Type B pancreatic cell (in vitro differentiated cells): ENCODE measurements at regions not wholly inside any gene's neighbourhood (a gene's known extent, or its start where the extent isn't known, plus 50 kb on each side); places are given as distances from the start of the nearest gene placed in this dataset.

Experiments
- DNase-seq: peaks from one replicate; pipeline ENCODE4 v3.0.0; 2021; ENCODE audit warnings: mixed read lengths; ENCODE audit not compliant: unreplicated experiment; ENCODE audit errors: extremely low spot score
- H3K27ac Mint-ChIP-seq: 2 replicates; pipeline ENCODE4 v1.8.0; 2021; ENCODE audit warnings: mild to moderate bottlenecking, mixed read lengths
- H3K27me3 Mint-ChIP-seq: 2 replicates; pipeline ENCODE4 v1.8.0; 2021; ENCODE audit warnings: mixed read lengths
- H3K36me3 Mint-ChIP-seq: 2 replicates; pipeline ENCODE4 v1.8.0; 2021; ENCODE audit warnings: mixed read lengths
- H3K4me1 Mint-ChIP-seq: one replicate; pipeline ENCODE4 v1.8.0; 2021; ENCODE audit warnings: mixed read lengths; ENCODE audit not compliant: unreplicated experiment
- H3K4me3 Mint-ChIP-seq: 2 replicates; pipeline ENCODE4 v1.8.0; 2021; ENCODE audit warnings: mild to moderate bottlenecking, mixed read lengths
- H3K9me3 Mint-ChIP-seq: 2 replicates; pipeline ENCODE4 v1.8.0; 2021; ENCODE audit warnings: mixed read lengths
- TF ChIP-seq, protein P1 (sequence below): fragments of 200-600 bp; sonication (generic); conservative IDR thresholded peaks from 2 replicates; pipeline ENCODE4 v1.5.0; 2021; ENCODE audit warnings: antibody characterized with exemption, mild to moderate bottlenecking

DNA sequence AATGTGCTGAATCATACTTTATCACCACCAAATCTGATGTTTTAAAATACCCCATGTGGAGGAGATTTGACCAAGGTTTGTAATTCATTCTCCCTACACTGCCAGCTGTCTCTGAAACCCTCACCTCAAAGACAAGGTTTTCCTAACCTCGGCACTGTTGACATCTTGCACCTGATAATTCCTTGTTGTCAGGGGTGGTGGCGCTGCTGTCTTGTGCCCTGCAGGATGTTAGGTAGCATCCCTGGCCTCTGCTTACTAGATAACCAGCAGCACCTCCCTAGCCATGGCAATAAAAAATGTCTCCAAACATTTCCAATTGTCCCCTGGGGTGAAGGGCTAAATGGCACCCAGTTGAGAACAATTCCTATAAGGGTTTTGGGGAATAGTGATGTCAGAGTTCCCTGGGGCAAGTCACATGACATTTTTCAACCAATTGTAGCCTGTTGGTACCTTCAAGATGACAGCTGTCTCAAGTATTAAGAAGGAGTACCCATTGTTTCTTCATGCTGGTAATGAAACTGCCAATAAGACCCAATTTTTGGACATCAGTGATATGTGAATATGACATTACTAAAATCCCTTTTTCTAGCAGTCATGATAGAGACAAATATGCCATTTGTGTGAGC is 160.6 kb upstream of the PLCXD3 start:
- Mint-ChIP-seq H3K9me3 (peaks cover 5% of the 10 kb centered on the region), H3K36me3 (no peaks in the 10 kb centered on the region), H3K27me3 (peaks cover 5% of the 10 kb centered on the region), H3K4me3 (no peak overlapping the region), H3K4me1 (no peaks in the 10 kb centered on the region), H3K27ac (no peak overlapping the region)
- TF ChIP-seq, protein P1, sequence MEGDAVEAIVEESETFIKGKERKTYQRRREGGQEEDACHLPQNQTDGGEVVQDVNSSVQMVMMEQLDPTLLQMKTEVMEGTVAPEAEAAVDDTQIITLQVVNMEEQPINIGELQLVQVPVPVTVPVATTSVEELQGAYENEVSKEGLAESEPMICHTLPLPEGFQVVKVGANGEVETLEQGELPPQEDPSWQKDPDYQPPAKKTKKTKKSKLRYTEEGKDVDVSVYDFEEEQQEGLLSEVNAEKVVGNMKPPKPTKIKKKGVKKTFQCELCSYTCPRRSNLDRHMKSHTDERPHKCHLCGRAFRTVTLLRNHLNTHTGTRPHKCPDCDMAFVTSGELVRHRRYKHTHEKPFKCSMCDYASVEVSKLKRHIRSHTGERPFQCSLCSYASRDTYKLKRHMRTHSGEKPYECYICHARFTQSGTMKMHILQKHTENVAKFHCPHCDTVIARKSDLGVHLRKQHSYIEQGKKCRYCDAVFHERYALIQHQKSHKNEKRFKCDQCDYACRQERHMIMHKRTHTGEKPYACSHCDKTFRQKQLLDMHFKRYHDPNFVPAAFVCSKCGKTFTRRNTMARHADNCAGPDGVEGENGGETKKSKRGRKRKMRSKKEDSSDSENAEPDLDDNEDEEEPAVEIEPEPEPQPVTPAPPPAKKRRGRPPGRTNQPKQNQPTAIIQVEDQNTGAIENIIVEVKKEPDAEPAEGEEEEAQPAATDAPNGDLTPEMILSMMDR = no peak
- no peak for DNase-seq

DNA sequence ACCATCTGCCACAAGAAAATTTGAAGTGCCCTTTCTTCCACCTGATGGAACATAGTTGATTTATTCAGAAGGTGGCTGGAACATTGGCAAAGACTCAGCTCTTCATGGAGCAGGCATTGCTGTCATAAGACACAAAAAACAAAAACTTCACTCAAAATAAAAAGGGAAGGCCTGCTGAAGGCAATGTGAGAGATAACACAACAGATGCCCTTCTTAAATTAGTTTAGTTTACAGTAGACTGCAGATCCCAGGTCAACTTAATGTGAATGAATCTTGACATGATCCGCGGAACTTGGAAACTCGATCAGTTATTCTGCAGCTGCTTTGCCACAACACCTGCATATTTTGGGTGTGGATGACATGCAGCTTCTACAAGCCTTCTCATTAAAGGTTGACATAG is 159.8 kb upstream of the PLCXD3 start:
- Mint-ChIP-seq H3K4me3 (no peak overlapping the region), H3K27me3 (peaks cover 5% of the 10 kb centered on the region), H3K4me1 (no peaks in the 10 kb centered on the region), H3K36me3 (no peaks in the 10 kb centered on the region), H3K27ac (no peak overlapping the region), H3K9me3 (peaks cover 5% of the 10 kb centered on the region)
- DNase-seq = no peak
- TF ChIP-seq, protein P1 = no peak

DNA sequence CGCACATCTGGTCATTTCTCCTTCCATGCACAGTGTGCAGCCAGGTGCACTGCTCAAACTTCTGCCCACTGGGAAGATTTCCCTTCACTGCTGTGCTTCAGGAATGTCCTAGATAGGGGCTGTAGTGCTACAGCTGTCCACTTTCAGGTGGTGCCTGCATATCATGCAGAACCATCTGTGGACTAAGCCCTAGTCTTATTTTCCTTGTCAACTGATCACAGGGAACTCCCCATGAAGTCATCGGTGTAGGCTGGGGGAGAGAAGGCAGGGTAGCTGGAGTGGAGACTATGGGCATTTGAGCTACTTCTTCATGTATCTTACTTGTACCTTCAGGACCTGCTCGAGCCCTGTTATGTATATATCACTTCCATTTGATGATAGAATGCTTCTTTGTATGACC is 150.9 kb upstream of the PLCXD3 start:
- Mint-ChIP-seq H3K4me3 (no peak overlapping the region), H3K4me1 (no peaks in the 10 kb centered on the region), H3K36me3 (no peaks in the 10 kb centered on the region), H3K27ac (no peak overlapping the region), H3K27me3 (no peaks in the 10 kb centered on the region), H3K9me3 (no peaks in the 10 kb centered on the region)
- no peak for DNase-seq
- TF ChIP-seq, protein P1 = no peak

DNA sequence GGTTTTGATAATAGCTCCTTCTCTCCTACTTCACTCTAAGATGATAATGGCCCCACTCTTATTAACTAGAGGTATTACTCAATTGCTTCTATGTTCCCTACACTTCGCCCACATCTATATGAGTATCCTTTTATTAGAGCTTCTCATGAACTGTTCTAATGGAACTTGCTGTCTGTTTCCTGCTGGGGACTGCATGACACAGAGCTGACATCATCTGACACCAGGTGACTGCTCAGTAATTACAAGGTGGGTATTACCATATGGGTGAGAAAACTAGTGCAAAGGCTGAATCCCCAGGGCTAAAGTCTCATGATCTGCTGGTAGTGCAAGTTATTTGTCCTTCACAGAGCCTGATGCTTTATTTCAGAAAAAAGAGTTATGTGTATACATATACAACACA is 146.2 kb upstream of the PLCXD3 start:
- TF ChIP-seq, protein P1 = no peak
- Mint-ChIP-seq H3K27ac (no peak overlapping the region), H3K36me3 (no peaks in the 10 kb centered on the region), H3K27me3 (no peaks in the 10 kb centered on the region), H3K4me1 (no peaks in the 10 kb centered on the region), H3K4me3 (no peak overlapping the region), H3K9me3 (no peaks in the 10 kb centered on the region)
- no peak for DNase-seq

DNA sequence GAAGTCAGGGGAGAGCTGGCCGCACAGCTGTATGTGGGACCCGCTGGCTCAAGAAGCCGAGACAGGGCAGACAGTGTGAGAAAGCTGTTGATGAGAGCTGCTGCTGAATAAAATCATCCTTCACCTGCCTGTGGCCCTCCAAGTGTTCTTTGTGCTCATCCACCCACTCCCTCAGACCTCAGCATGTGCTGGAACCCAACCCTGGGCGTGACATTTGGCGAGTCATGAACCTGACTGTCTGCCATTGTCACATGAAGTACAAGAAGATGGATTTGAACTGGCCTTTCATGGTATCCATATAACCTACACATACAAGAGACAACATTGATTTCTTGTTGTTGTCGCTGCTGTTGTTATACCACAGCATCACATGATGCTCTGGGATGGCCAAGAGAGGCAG is 139.7 kb upstream of the PLCXD3 start:
- Mint-ChIP-seq H3K27ac (no peak overlapping the region), H3K27me3 (no peaks in the 10 kb centered on the region), H3K4me1 (peaks cover 4% of the 10 kb centered on the region), H3K36me3 (no peaks in the 10 kb centered on the region), H3K9me3 (no peaks in the 10 kb centered on the region), H3K4me3 (no peak overlapping the region)
- TF ChIP-seq, protein P1 = no peak
- DNase-seq = no peak

DNA sequence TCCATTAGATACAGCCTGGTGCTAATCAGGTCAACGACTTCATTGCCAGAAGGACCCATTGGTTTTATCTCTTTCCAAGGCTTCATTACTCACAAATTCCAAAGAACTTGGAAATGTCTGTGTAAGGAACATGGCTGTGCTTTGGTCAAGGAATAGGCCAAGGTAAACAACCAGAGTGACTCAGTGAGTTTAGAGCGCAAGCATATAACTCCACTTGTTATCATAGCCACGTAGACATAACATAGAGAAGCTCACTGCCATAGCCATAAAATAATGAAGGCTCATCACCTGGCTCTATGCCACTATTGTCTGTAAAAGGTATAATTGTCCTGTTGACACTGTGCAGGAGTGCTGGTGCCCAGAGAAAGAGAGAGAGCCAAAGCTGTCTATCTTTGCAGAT is 139.3 kb upstream of the PLCXD3 start:
- H3K27ac Mint-ChIP-seq = no peak overlapping the region
- TF ChIP-seq, protein P1 = no peak
- H3K27me3 Mint-ChIP-seq = no peaks in the 10 kb centered on the region
- no peak overlapping the region for H3K4me3 Mint-ChIP-seq
- peaks cover 4% of the 10 kb centered on the region for H3K4me1 Mint-ChIP-seq
- no peaks in the 10 kb centered on the region for H3K9me3 Mint-ChIP-seq
- H3K36me3 Mint-ChIP-seq = no peaks in the 10 kb centered on the region
- DNase-seq = no peak
